ENCODE measurements at regions not wholly inside any gene's neighbourhood (a gene's known extent, or its start where the extent isn't known, plus 50 kb on each side); places are given as distances from the start of the nearest gene placed in this dataset.

- Histone ChIP-seq H3K4me2 (no peak overlapping the region), H3K4me3 (no peak overlapping the region), H3K9me3 (no peaks in the 10 kb centered on the region), H3K27ac (no peak overlapping the region), H3K4me1 (peaks cover 5% of the 10 kb centered on the region; the same call in 1 of the 3 replicates)
- no peak for TF ChIP-seq BHLHE40 (IDR thresholded peaks at IDR 0.05; ENCODE audit: low read depth, low read length)
- TF ChIP-seq PHF8 (IDR thresholded peaks at IDR 0.05; ENCODE audit: borderline replicate concordance, low read depth), result no peak
- 72% methylated on average over 6 of the region's 6 CpGs for WGBS (ENCODE audit: missing lambda C conversion rate)
- FAIRE-seq, result no peak
- DNase-seq (ENCODE audit: low read depth in 1 of 2, low spot score in 1 of 2), result no peak
- ChIA-PET CTCF (no interaction called here), POLR2A (no interaction called here)
- no peak; a peak in 1 of 6 replicates for ATAC-seq
Measured at GRCh38 chr2:176392249-176392648, 123.0 kb downstream of the MTX2 start.

- Histone ChIP-seq H3K27ac (no peak overlapping the region), H3K4me1 (peaks cover 5% of the 10 kb centered on the region; the same call in 1 of the 3 replicates), H3K4me3 (no peak overlapping the region), H3K4me2 (no peak overlapping the region), H3K9me3 (no peaks in the 10 kb centered on the region)
- DNase-seq (ENCODE audit: low read depth in 1 of 2, low spot score in 1 of 2) (no peak), FAIRE-seq (no peak), ATAC-seq (no peak)
- TF ChIP-seq ZSCAN20 (CRISPR knock-in tag; IDR thresholded peaks at IDR 0.05), result no peak
- no peak for TF ChIP-seq CHD2 (IDR thresholded peaks at IDR 0.05; ENCODE audit: low read length, partially characterized antibody)
- no peak for TF ChIP-seq ZC3H11A (IDR thresholded peaks at IDR 0.05)
- TF ChIP-seq, protein P1, sequence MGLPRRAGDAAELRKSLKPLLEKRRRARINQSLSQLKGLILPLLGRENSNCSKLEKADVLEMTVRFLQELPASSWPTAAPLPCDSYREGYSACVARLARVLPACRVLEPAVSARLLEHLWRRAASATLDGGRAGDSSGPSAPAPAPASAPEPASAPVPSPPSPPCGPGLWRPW (IDR thresholded peaks at IDR 0.05), result no peak
- no peak for TF ChIP-seq TP53 (CRISPR knock-in tag; IDR thresholded peaks at IDR 0.05)
- TF ChIP-seq FOSL2 (IDR thresholded peaks at IDR 0.05), result no peak
- no peak for TF ChIP-seq FOSL2 (CRISPR knock-in tag; IDR thresholded peaks at IDR 0.05)
- TF ChIP-seq NFE2L2 (conservative IDR thresholded peaks at IDR 0.05; ENCODE audit: low read length), result no peak
- no peak for TF ChIP-seq EHF (CRISPR knock-in tag; IDR thresholded peaks at IDR 0.05)
- TF ChIP-seq PBX3 (IDR thresholded peaks at IDR 0.05), result no peak
- TF ChIP-seq ZNF302 (CRISPR knock-in tag; IDR thresholded peaks at IDR 0.05), result no peak
- ChIA-PET CTCF (interaction anchor here (0.6 kb wide), 1 partner anchor 253 kb away, joined by 3 read pairs; no protein-coding TSS in a partner anchor), POLR2A (no interaction called here)
- 73% methylated on average over 3 of the region's 3 CpGs for WGBS (ENCODE audit: missing lambda C conversion rate)
Measured at GRCh38 chr2:176392744-176393414, 123.6 kb downstream of the MTX2 start.

- H3K4me2 ChIP-seq, result peak overlapping the region; percentile 64
- ChIA-PET CTCF (no interaction called here), POLR2A (no interaction called here)
- WGBS (ENCODE audit: missing lambda C conversion rate), result 25% methylated on average over 3 of the region's 3 CpGs
- H3K4me1 ChIP-seq, result peaks cover 5% of the 10 kb centered on the region; the same call in 1 of the 3 replicates
- H3K27ac ChIP-seq, result peak overlapping the region; percentile 15 to 45; a peak in 4 of 6 replicates
- FAIRE-seq (no peak), ATAC-seq (peak in 1 of 2 experiments; percentile 51; a peak in 2 of 6 replicates), DNase-seq (ENCODE audit: low read depth in 1 of 2, low spot score in 1 of 2) (no peak)
- peak overlapping the region; percentile 20; the same call in 2 of the 3 replicates for H3K4me3 ChIP-seq
- TF ChIP-seq RFX5 (IDR thresholded peaks at IDR 0.05) (no peak), FOSL2 (IDR thresholded peaks at IDR 0.05) (no peak), FOSL2 (CRISPR knock-in tag; IDR thresholded peaks at IDR 0.05) (peak; percentile 62)
- no peaks in the 10 kb centered on the region for H3K9me3 ChIP-seq
Measured at GRCh38 chr2:176395273-176395854, 126.1 kb downstream of the MTX2 start.

GRCh38 chr2:176398243-176399073 lies 129.2 kb downstream of the MTX2 start:
- Histone ChIP-seq H3K4me2 (no peak overlapping the region), H3K27ac (no peak overlapping the region), H3K9me3 (no peaks in the 10 kb centered on the region), H3K4me3 (no peak overlapping the region), H3K4me1 (peaks cover 5% of the 10 kb centered on the region; the same call in 1 of the 3 replicates)
- TF ChIP-seq EHF (CRISPR knock-in tag; IDR thresholded peaks at IDR 0.05), result no peak
- FAIRE-seq (no peak), DNase-seq (ENCODE audit: low read depth in 1 of 2, low spot score in 1 of 2) (no peak), ATAC-seq (no peak)
- ChIA-PET POLR2A (no interaction called here), CTCF (no interaction called here)
- WGBS (ENCODE audit: missing lambda C conversion rate), result 26% methylated on average over 2 of the region's 2 CpGs

All from A549 (cell line).